Cardiac muscle cell (in vitro differentiated cells and primary cell): ENCODE measurements at regions not wholly inside any gene's neighbourhood (a gene's known extent, or its start where the extent isn't known, plus 50 kb on each side); places are given as distances from the start of the nearest gene placed in this dataset.
A peak's percentile ranks its signal among the peaks of the same experiment; 100 is the strongest.

Experiments used
- DNase-seq, 2 donors: peaks; one replicate each; pipeline versions ENCODE4 v3.0.0 to v3.0.0-alpha.2; 2010 to 2017; ENCODE audit warnings: low read depth in 1 of 2, low spot score in 1 of 2
- H3K27ac ChIP-seq: fragments of 200-600 bp; sonication (generic); 2 replicates; pipeline ENCODE4 v1.5.1; 2016
- H3K27me3 ChIP-seq: fragments of 200-600 bp; sonication (generic); 2 replicates; pipeline ENCODE4 v1.6.0; 2016; ENCODE audit warnings: control low read depth
- H3K36me3 ChIP-seq: fragments of 200-600 bp; sonication (generic); 2 replicates; pipeline ENCODE4 v1.5.1; 2016; ENCODE audit warnings: control low read depth
- H3K4me1 ChIP-seq: fragments of 200-600 bp; sonication (generic); 2 replicates; pipeline ENCODE4 v1.8.1; 2017; ENCODE audit warnings: low read depth, mild to moderate bottlenecking, mixed run types
- H3K4me3 ChIP-seq: fragments of 200-600 bp; sonication (generic); 2 replicates; pipeline ENCODE4 v1.5.1; 2016; ENCODE audit warnings: mild to moderate bottlenecking
- H3K9me3 ChIP-seq: fragments of 200-600 bp; sonication (generic); 2 replicates; pipeline ENCODE4 v1.5.1; 2017; ENCODE audit warnings: low read depth, mild to moderate bottlenecking, control low read depth
- TF ChIP-seq, protein P1 (sequence below): IDR thresholded peaks from 2 replicates; pipeline ENCODE4 v1.5.1; 2012; ENCODE audit warnings: low read depth, mild to moderate bottlenecking, low read length

GRCh38 chr10:44313761-44314165, 71.1 kb downstream of the CXCL12 start:
- Histone ChIP-seq H3K27ac (no peak overlapping the region), H3K4me3 (no peak overlapping the region), H3K36me3 (no peaks in the 10 kb centered on the region), H3K4me1 (peaks cover 19% of the 10 kb centered on the region), H3K27me3 (peaks cover 7% of the 10 kb centered on the region), H3K9me3 (no peaks in the 10 kb centered on the region)
- DNase-seq, result peak in 1 of 2 donors; percentile 90
- TF ChIP-seq, protein P1, sequence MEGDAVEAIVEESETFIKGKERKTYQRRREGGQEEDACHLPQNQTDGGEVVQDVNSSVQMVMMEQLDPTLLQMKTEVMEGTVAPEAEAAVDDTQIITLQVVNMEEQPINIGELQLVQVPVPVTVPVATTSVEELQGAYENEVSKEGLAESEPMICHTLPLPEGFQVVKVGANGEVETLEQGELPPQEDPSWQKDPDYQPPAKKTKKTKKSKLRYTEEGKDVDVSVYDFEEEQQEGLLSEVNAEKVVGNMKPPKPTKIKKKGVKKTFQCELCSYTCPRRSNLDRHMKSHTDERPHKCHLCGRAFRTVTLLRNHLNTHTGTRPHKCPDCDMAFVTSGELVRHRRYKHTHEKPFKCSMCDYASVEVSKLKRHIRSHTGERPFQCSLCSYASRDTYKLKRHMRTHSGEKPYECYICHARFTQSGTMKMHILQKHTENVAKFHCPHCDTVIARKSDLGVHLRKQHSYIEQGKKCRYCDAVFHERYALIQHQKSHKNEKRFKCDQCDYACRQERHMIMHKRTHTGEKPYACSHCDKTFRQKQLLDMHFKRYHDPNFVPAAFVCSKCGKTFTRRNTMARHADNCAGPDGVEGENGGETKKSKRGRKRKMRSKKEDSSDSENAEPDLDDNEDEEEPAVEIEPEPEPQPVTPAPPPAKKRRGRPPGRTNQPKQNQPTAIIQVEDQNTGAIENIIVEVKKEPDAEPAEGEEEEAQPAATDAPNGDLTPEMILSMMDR, result no peak

- Histone ChIP-seq H3K27ac (no peak overlapping the region), H3K27me3 (no peaks in the 10 kb centered on the region), H3K36me3 (no peaks in the 10 kb centered on the region), H3K9me3 (no peaks in the 10 kb centered on the region), H3K4me1 (peaks cover 19% of the 10 kb centered on the region), H3K4me3 (no peak overlapping the region)
- DNase-seq, result no peak
- TF ChIP-seq, protein P1, result no peak
Measured at GRCh38 chr10:44312401-44312800, 72.5 kb downstream of the CXCL12 start.

GRCh38 chr10:44311563-44312051, 73.3 kb downstream of the CXCL12 start:
- H3K4me3 ChIP-seq, result no peak overlapping the region
- TF ChIP-seq, protein P1, result no peak
- peaks cover 19% of the 10 kb centered on the region for H3K4me1 ChIP-seq
- H3K9me3 ChIP-seq, result no peaks in the 10 kb centered on the region
- H3K27ac ChIP-seq, result no peak overlapping the region
- no peaks in the 10 kb centered on the region for H3K27me3 ChIP-seq
- DNase-seq, result no peak
- H3K36me3 ChIP-seq, result no peaks in the 10 kb centered on the region

DNA sequence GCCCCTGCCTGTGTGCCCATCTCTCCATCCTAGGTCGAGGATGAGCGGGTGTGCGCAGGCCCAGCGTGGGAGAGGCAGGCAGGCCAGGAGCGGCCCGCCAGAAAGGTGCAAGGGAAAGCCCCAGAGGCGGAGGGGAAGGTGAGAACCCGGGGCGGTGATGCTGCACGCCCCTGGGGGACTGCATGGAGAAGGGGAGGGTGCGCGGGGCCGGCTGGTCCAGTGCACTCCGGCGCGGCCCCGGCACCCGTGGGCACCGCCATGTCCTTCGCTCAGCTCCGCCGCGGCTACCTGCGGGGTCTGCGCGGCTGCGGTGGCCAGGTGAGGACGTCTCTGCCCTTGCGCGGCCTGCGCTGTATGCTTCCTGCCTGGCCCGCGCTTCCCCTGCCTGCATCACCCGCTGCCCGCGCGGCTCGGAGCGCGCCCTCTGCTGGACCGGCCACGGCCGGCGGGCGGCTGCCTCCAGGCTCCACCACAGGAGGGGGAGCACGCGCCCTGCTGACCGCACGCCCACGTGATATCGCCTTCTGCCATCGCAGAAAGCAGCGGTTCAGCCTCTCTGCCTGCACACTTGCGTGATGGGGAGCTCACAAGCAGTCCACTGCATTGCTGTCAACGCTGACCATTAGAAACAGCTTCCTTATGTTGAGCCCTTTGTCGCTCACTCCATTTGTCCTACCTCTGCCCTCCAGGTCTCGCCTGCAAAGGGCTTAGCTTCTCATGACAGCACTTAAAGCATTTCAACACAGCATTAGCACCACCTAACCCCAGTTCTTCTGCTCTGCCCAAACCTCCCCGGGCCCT, 73.9 kb downstream of the CXCL12 start:
- Histone ChIP-seq H3K4me1 (peaks cover 19% of the 10 kb centered on the region), H3K9me3 (no peaks in the 10 kb centered on the region), H3K4me3 (peak overlapping the region; percentile 12), H3K36me3 (no peaks in the 10 kb centered on the region), H3K27ac (no peak overlapping the region), H3K27me3 (no peaks in the 10 kb centered on the region)
- DNase-seq, result peak; percentile 93 to 97
- TF ChIP-seq, protein P1, result peak; percentile 91

DNA sequence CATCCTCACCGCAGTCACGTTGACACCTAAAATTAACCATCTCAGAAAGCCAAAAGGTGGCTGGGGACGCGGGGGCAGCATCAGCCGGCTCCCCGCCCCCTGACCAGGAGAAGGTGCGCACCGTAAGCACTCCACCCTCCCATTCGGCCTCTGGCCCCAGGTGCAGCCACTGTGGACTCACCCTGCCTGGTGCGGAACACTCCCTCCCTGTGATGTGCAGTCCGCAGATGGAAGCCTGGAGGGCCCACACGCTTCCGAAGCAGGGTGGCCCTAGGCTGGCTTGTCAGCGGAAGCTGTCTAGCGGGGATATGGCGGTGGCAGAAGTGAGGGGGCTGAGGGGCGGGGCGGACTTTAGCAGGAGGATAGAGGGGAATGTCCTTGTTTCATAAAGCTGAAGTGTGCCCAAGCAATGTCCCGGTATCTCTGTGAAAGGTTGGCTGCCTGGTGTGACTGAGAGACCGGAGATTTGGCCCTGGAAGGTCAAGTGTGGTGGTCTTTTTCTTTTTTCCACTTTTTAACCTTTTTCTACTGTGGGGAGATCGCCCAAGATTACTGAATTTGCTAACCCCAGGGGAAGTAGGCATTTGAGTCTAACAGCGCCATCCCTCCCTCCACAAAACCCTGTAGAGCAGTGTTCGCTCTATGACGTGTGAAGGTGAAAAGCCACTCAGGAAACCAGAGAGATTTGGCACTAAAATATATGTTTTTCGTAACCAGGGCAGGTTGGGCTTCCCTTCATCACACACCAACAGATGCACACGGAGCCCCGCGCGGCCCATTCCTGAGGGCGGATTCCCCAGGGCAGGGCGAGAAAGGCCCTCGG, 74.7 kb downstream of the CXCL12 start:
- DNase-seq, result no peak
- TF ChIP-seq, protein P1, result no peak
- no peak overlapping the region for H3K4me3 ChIP-seq
- no peaks in the 10 kb centered on the region for H3K27me3 ChIP-seq
- H3K4me1 ChIP-seq, result peaks cover 19% of the 10 kb centered on the region
- H3K9me3 ChIP-seq, result no peaks in the 10 kb centered on the region
- H3K36me3 ChIP-seq, result no peaks in the 10 kb centered on the region
- no peak overlapping the region for H3K27ac ChIP-seq
